C4-2B (cell line): ENCODE measurements at regions not wholly inside any gene's neighbourhood (a gene's known extent, or its start where the extent isn't known, plus 50 kb on each side); places are given as distances from the start of the nearest gene placed in this dataset.

Experiments
- H3K27ac ChIP-seq: fragments of 450-650 bp; 2 replicates; pipeline ENCODE4 v1.5.1; 2017
- ZFX ChIP-seq: fragments of 450-650 bp; IDR thresholded peaks from 2 replicates; pipeline ENCODE4 v1.6.1; 2017
- TF ChIP-seq, protein P1 (sequence below): fragments of 450-650 bp; conservative IDR thresholded peaks from 2 replicates; pipeline ENCODE4 v1.5.1; 2017; ENCODE audit warnings: mild to moderate bottlenecking

DNA sequence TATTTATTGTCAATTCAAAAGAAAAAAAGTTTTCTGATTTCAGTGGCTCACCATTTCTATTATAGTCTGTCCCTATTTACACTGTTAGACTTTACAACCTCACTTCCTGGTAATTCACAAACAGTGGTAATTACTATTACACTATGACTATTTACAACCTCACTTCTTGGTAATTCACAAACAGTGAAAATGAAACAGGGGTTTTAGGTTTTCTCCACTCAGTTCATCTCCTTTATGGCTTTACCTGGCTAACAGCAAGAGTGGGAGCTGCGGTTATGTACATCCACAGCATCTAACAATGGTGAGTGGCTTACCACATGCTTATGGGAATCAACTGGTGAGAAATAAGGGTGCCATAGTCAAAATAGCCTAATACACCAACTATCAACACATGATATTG is 166.4 kb downstream of the CASP12 start:
- no peak for TF ChIP-seq ZFX
- TF ChIP-seq, protein P1, sequence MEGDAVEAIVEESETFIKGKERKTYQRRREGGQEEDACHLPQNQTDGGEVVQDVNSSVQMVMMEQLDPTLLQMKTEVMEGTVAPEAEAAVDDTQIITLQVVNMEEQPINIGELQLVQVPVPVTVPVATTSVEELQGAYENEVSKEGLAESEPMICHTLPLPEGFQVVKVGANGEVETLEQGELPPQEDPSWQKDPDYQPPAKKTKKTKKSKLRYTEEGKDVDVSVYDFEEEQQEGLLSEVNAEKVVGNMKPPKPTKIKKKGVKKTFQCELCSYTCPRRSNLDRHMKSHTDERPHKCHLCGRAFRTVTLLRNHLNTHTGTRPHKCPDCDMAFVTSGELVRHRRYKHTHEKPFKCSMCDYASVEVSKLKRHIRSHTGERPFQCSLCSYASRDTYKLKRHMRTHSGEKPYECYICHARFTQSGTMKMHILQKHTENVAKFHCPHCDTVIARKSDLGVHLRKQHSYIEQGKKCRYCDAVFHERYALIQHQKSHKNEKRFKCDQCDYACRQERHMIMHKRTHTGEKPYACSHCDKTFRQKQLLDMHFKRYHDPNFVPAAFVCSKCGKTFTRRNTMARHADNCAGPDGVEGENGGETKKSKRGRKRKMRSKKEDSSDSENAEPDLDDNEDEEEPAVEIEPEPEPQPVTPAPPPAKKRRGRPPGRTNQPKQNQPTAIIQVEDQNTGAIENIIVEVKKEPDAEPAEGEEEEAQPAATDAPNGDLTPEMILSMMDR: no peak
- H3K27ac ChIP-seq: no peak overlapping the region

DNA sequence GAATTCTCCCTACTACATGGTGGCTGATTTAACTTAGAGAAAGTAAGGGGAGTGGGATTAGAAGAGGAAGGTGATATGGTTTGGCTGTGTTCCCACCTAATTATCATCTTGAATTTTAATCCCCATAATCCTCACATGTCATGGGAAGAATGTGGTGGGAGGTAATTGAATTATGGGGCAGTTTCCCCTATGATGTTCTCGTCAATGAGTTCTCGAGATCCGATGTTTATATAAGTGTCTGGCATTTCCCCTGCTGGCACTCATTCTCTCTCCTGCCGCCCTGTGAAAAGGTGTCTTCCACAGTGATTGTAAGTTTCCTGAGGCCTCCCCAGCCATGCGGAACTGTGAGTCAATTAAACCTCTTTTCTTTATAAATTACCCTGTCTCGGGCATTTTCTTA is 169.3 kb downstream of the CASP12 start:
- no peak for TF ChIP-seq ZFX
- TF ChIP-seq, protein P1: no peak
- no peak overlapping the region for H3K27ac ChIP-seq

DNA sequence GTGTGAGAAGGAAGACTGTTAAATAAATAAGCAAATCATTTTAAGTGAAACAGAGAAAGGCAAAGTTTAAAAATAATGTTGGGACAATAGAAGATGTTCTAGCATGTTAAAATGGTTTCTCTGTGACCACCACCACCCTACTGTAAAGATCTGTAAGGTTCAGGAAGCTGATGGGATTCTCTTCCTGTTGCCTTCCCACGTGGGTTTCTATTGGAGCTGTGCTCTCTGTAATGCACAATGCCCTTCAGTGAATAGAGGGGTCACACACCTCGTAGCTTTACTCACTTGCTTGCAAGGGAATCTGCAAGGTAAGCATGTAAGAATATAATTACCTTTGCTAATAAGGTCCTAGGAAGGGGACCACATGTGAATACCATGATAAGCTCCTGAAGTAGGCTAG is 170.5 kb downstream of the CASP12 start:
- TF ChIP-seq, protein P1: no peak
- no peak for TF ChIP-seq ZFX
- H3K27ac ChIP-seq: no peak overlapping the region

DNA sequence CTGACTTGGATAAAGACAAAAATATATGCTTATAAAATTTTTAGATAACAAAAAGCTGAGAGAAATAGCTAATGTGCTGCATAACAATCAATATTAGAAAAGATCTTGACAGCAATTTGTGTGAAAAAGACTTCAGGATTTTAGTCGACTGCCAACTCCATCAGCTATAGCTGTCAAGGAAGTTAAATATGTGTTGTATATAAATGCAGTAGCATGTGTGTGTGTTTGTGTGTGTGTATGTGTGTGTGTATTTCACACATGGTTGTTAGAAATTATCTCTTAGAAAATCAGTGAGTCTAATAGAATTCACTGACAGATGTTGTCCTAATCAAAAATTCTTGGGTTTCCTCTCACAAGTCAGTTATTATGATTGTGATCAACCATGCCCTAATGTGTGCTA is 171.2 kb downstream of the CASP12 start:
- TF ChIP-seq, protein P1: no peak
- no peak for TF ChIP-seq ZFX
- H3K27ac ChIP-seq: no peak overlapping the region

DNA sequence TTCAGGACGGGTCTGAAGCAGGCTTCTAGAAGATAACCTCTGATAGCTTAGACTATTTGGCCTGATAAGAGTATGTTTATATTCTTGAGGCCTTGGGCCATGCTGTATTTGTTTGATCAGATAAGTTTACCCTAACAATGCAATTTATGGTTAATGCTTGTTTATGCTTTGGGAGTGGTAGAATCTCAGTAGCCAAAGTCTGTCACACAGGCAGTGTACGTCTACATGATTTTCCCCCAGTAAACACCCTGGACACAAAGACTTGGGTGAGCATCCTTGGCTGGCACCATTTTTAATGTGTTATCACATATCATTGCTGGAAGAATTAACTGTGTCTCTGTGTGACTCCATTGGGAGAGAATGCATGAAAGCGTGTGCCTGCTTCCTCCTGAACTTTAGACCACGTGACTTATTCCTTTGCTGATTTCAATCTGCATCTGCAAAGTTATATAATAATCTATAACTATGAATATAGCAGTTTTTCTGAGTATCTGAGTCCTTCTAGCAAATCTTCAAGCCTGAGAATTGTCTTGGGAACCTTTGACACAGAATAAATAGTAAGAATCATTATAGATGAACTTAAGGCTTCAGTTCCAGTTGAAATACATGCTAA is 172.4 kb downstream of the CASP12 start:
- no peak overlapping the region for H3K27ac ChIP-seq
- no peak for TF ChIP-seq ZFX
- TF ChIP-seq, protein P1: no peak

DNA sequence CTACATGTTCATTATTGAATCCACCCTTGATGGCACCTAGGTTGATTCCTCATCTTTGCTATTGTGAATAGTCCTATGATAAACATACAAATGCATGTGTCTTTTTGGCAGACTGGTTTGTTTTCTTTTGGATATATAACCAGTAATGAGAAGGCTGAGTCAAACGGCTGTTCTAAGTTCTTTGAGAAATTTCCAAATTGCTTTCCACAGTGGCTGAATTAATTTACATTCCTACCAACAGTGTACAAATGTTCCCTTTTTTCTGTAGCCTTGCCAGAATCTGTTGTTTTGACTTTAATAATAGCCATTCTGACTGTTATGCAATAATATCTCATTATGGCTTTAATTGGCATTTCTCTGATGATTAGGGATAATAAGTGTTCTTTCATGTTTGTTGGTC is 184.9 kb downstream of the CASP12 start:
- TF ChIP-seq, protein P1: no peak
- TF ChIP-seq ZFX: no peak
- no peak overlapping the region for H3K27ac ChIP-seq

DNA sequence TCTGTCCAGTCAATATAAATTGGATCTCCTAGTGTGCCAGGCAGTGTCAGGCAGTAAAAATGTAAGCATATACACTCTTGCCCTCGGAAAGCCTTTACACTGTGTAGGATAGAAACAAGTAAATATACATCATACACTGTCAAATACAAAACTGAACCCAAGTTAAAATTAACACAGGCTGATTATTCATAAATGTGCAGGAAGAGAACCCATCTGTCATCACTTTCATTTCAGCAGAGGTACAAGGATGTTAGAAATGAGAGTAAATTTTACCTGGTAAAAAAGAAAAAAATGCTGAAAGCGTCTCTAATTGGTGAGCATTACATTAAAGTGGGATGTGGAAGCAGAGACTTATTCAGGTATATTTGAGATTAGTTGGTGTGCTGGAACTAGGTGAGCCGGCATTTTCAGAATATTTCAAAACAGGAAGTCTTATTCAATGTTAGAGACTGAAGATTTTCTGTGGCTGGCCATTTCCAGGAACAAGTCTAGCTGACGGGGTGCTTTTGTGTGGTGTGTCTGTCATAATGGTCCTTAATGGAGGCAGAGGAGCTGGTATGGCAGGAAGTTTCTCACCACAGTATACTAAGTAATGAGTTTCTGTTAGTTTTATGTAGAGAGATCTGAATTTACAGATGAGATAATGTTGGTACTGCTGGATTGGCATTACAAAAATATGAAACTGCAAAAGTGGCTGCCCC is 192.6 kb downstream of the CASP12 start:
- TF ChIP-seq, protein P1: no peak
- TF ChIP-seq ZFX: no peak
- no peak overlapping the region for H3K27ac ChIP-seq
